Activated naive CD4-positive, alpha-beta T cell treated with anti-CD3 and anti-CD28 coated beads for 36 hours (primary cell): ENCODE measurements at regions not wholly inside any gene's neighbourhood (a gene's known extent, or its start where the extent isn't known, plus 50 kb on each side); places are given as distances from the start of the nearest gene placed in this dataset.
"Not testable (repeated sequence)": the region's sequence is repeated elsewhere in the genome, so short reads cannot be mapped to it uniquely, and the experiment has no call there.

Experiments used
- CTCF ChIA-PET: fragments of 350-600 bp; sonication (Branson Sonifier 250); formaldehyde crosslinking; loops from one replicate; lab custom pipeline; 2021; ENCODE audit warnings: antibody characterized with exemption; lab: Charles Lee
- DNase-seq: peaks from one replicate; pipeline ENCODE4 v3.0.0-alpha.2; 2020
- H3K27ac Mint-ChIP-seq: one replicate; pipeline ENCODE4 v1.8.0; 2021; ENCODE audit warnings: mild to moderate bottlenecking, mixed read lengths
- H3K27me3 Mint-ChIP-seq: one replicate; pipeline ENCODE4 v1.8.0; 2021; ENCODE audit warnings: low read depth, mixed read lengths
- H3K36me3 Mint-ChIP-seq: one replicate; pipeline ENCODE4 v1.8.0; 2021; ENCODE audit warnings: low read depth, mixed read lengths
- H3K4me1 Mint-ChIP-seq: one replicate; pipeline ENCODE4 v1.8.0; 2021; ENCODE audit warnings: low read depth, mixed read lengths
- H3K4me3 Mint-ChIP-seq: one replicate; pipeline ENCODE4 v1.8.0; 2021; ENCODE audit warnings: mild to moderate bottlenecking, moderate library complexity, mixed read lengths
- H3K9me3 Mint-ChIP-seq: one replicate; pipeline ENCODE4 v1.8.0; 2021; ENCODE audit warnings: mixed read lengths
- intact Hi-C: fragments of 100-400 bp; cut with micrococcal nuclease; formaldehyde crosslinking; loops from one replicate; pipeline ENCODE4 v1.15.1; 2023

- H3K4me1 Mint-ChIP-seq = no peaks in the 10 kb centered on the region
- peaks cover 9% of the 10 kb centered on the region for H3K27me3 Mint-ChIP-seq
- H3K9me3 Mint-ChIP-seq = peaks cover 6% of the 10 kb centered on the region
- no peak for DNase-seq
- H3K4me3 Mint-ChIP-seq = no peak overlapping the region
- no peak overlapping the region for H3K27ac Mint-ChIP-seq
- no peaks in the 10 kb centered on the region for H3K36me3 Mint-ChIP-seq
- intact Hi-C loops = loop anchor here (2.0 kb wide), 1 partner anchor 48 kb away; no protein-coding TSS in a partner anchor
- CTCF ChIA-PET = interaction anchor here (1.1 kb wide), 1 partner anchor 314 kb away, joined by 3 read pairs; no protein-coding TSS in a partner anchor
Measured at GRCh38 chr16:5302372-5303114, 204.9 kb upstream of the EEF2KMT start.

- Mint-ChIP-seq H3K4me1 (no peaks in the 10 kb centered on the region), H3K36me3 (no peaks in the 10 kb centered on the region), H3K27ac (no peak overlapping the region), H3K27me3 (peaks cover 4% of the 10 kb centered on the region), H3K4me3 (no peak overlapping the region), H3K9me3 (peaks cover 6% of the 10 kb centered on the region)
- intact Hi-C loops = no loop called here
- no peak for DNase-seq
- CTCF ChIA-PET = no interaction called here
Measured at GRCh38 chr16:5298202-5298601, 200.6 kb upstream of the EEF2KMT start.

GRCh38 chr16:5296176-5296575, 198.6 kb upstream of the EEF2KMT start:
- no peak for DNase-seq
- CTCF ChIA-PET = interaction anchor here (0.7 kb wide), 1 partner anchor 76 kb away, joined by 3 read pairs; no protein-coding TSS in a partner anchor
- H3K36me3 Mint-ChIP-seq = no peaks in the 10 kb centered on the region
- no peak overlapping the region for H3K4me3 Mint-ChIP-seq
- H3K27ac Mint-ChIP-seq = no peak overlapping the region
- H3K27me3 Mint-ChIP-seq = peaks cover 4% of the 10 kb centered on the region
- intact Hi-C loops = no loop called here
- peaks cover 1% of the 10 kb centered on the region for H3K9me3 Mint-ChIP-seq
- H3K4me1 Mint-ChIP-seq = no peaks in the 10 kb centered on the region

- H3K9me3 Mint-ChIP-seq, H3K27ac Mint-ChIP-seq, H3K4me3 Mint-ChIP-seq, H3K4me1 Mint-ChIP-seq, CTCF ChIA-PET, H3K36me3 Mint-ChIP-seq, DNase-seq, H3K27me3 Mint-ChIP-seq, intact Hi-C loops: not testable (repeated sequence)
Measured at GRCh38 chr16:5295304-5295703, 197.7 kb upstream of the EEF2KMT start.

- peaks cover 34% of the 10 kb centered on the region for H3K9me3 Mint-ChIP-seq
- H3K36me3 Mint-ChIP-seq, H3K4me3 Mint-ChIP-seq, DNase-seq, intact Hi-C loops, H3K27ac Mint-ChIP-seq, H3K27me3 Mint-ChIP-seq, CTCF ChIA-PET, H3K4me1 Mint-ChIP-seq: not testable (repeated sequence)
Measured at GRCh38 chr16:5282152-5282551, 184.6 kb upstream of the EEF2KMT start.

- H3K9me3 Mint-ChIP-seq = no peaks in the 10 kb centered on the region
- CTCF ChIA-PET = no interaction called here
- no peaks in the 10 kb centered on the region for H3K36me3 Mint-ChIP-seq
- no peaks in the 10 kb centered on the region for H3K4me1 Mint-ChIP-seq
- no peak overlapping the region for H3K4me3 Mint-ChIP-seq
- no peak for DNase-seq
- intact Hi-C loops = no loop called here
- no peak overlapping the region for H3K27ac Mint-ChIP-seq
- peaks cover 15% of the 10 kb centered on the region for H3K27me3 Mint-ChIP-seq
Measured at GRCh38 chr16:5257462-5257861, 159.9 kb upstream of the EEF2KMT start.

- Mint-ChIP-seq H3K4me1 (no peaks in the 10 kb centered on the region), H3K9me3 (no peaks in the 10 kb centered on the region), H3K27me3 (peaks cover 5% of the 10 kb centered on the region), H3K36me3 (no peaks in the 10 kb centered on the region), H3K4me3 (no peak overlapping the region), H3K27ac (no peak overlapping the region)
- DNase-seq = no peak
- CTCF ChIA-PET = interaction anchor here (0.7 kb wide), 1 partner anchor 32 kb away, joined by 3 read pairs; no protein-coding TSS in a partner anchor
- intact Hi-C loops = no loop called here
Measured at GRCh38 chr16:5252791-5253190, 155.2 kb upstream of the EEF2KMT start.

- DNase-seq, H3K27ac Mint-ChIP-seq, H3K36me3 Mint-ChIP-seq, H3K27me3 Mint-ChIP-seq, H3K4me1 Mint-ChIP-seq, H3K9me3 Mint-ChIP-seq, intact Hi-C loops, CTCF ChIA-PET, H3K4me3 Mint-ChIP-seq: not testable (repeated sequence)
Measured at GRCh38 chr16:5247403-5247802, 149.8 kb upstream of the EEF2KMT start.

- H3K4me1 Mint-ChIP-seq, H3K4me3 Mint-ChIP-seq, DNase-seq, H3K36me3 Mint-ChIP-seq, H3K27ac Mint-ChIP-seq, H3K9me3 Mint-ChIP-seq: not testable (repeated sequence)
- CTCF ChIA-PET = interaction anchor here (1.2 kb wide), 1 partner anchor 1402 kb away, joined by 3 read pairs; no protein-coding TSS in a partner anchor
- H3K27me3 Mint-ChIP-seq = peaks cover 26% of the 10 kb centered on the region
- intact Hi-C loops = loop anchor here (5.0 kb wide), 1 partner anchor 377 kb away; no protein-coding TSS in a partner anchor
Measured at GRCh38 chr16:5240278-5240626, 142.7 kb upstream of the EEF2KMT start.

GRCh38 chr16:5239472-5240277, 142.1 kb upstream of the EEF2KMT start:
- H3K27ac Mint-ChIP-seq, H3K9me3 Mint-ChIP-seq, H3K4me1 Mint-ChIP-seq, H3K36me3 Mint-ChIP-seq: not testable (repeated sequence)
- peak; percentile 46 for DNase-seq
- Mint-ChIP-seq H3K27me3 (peaks cover 26% of the 10 kb centered on the region), H3K4me3 (peak overlapping the region; percentile 18)
- intact Hi-C loops = loop anchor here (5.0 kb wide), 1 partner anchor 378 kb away; no protein-coding TSS in a partner anchor
- CTCF ChIA-PET = interaction anchor here (0.6 to 1.2 kb wide), 2 partner anchors 71 to 1403 kb away, joined by 3 read pairs; no protein-coding TSS in a partner anchor

- intact Hi-C loops = no loop called here
- no peaks in the 10 kb centered on the region for H3K9me3 Mint-ChIP-seq
- H3K4me3 Mint-ChIP-seq = no peak overlapping the region
- peaks cover 21% of the 10 kb centered on the region for H3K27me3 Mint-ChIP-seq
- DNase-seq = no peak
- H3K27ac Mint-ChIP-seq = no peak overlapping the region
- peaks cover 7% of the 10 kb centered on the region for H3K4me1 Mint-ChIP-seq
- CTCF ChIA-PET = interaction anchor here (0.8 kb wide), 1 partner anchor 9 kb away, joined by 3 read pairs; no protein-coding TSS in a partner anchor
- H3K36me3 Mint-ChIP-seq = no peaks in the 10 kb centered on the region
Measured at GRCh38 chr16:5235119-5235518, 137.5 kb upstream of the EEF2KMT start.

GRCh38 chr16:5234295-5235050, 136.9 kb upstream of the EEF2KMT start:
- no peak for DNase-seq
- peaks cover 7% of the 10 kb centered on the region for H3K4me1 Mint-ChIP-seq
- H3K9me3 Mint-ChIP-seq = no peaks in the 10 kb centered on the region
- no peaks in the 10 kb centered on the region for H3K36me3 Mint-ChIP-seq
- CTCF ChIA-PET = no interaction called here
- peaks cover 21% of the 10 kb centered on the region for H3K27me3 Mint-ChIP-seq
- no peak overlapping the region for H3K27ac Mint-ChIP-seq
- no peak overlapping the region for H3K4me3 Mint-ChIP-seq
- intact Hi-C loops = no loop called here
